GM12878 (cell line): ENCODE measurements at regions not wholly inside any gene's neighbourhood (a gene's known extent, or its start where the extent isn't known, plus 50 kb on each side); places are given as distances from the start of the nearest gene placed in this dataset.

Experiments used
- BHLHE40 ChIP-seq, 2 experiments: fragments of 450-650 bp in 1 of 2; IDR thresholded peaks; 2 replicates each; pipeline ENCODE4 v1.6.1; 2011 to 2017; ENCODE audit warnings: low read depth in 2 of 2, borderline replicate concordance in 1 of 2, improper control_type of control experiment in 1 of 2, low read length in 1 of 2, mild to moderate bottlenecking in 1 of 2
- DPF2 ChIP-seq: fragments of 450-650 bp; IDR thresholded peaks from 2 replicates; pipeline ENCODE4 v1.6.1; 2017; ENCODE audit warnings: mild to moderate bottlenecking
- FOS ChIP-seq: IDR thresholded peaks from 3 replicates; pipeline ENCODE4 v1.6.1; 2011; ENCODE audit warnings: borderline replicate concordance; ENCODE audit not compliant: insufficient read length; ENCODE audit errors: extremely low read depth
- NR2C1 ChIP-seq: fragments of 450-650 bp; IDR thresholded peaks from 2 replicates; pipeline ENCODE4 v1.6.1; 2017; ENCODE audit warnings: antibody characterized with exemption, mild to moderate bottlenecking, moderate library complexity
- PAX5 ChIP-seq: IDR thresholded peaks from 2 replicates; pipeline ENCODE4 v1.6.1; 2011; ENCODE audit warnings: low read depth, low read length, borderline replicate concordance
- RAD21 ChIP-seq: IDR thresholded peaks from 2 replicates; pipeline ENCODE4 v1.6.1; 2011; ENCODE audit warnings: mild to moderate bottlenecking, low read depth, low read length, moderate library complexity; ENCODE audit not compliant: insufficient read depth
- RCOR1 ChIP-seq: conservative IDR thresholded peaks from 2 replicates; pipeline ENCODE4 v1.6.1; 2012; ENCODE audit warnings: low read depth, low read length, improper control_type of control experiment
- WRNIP1 ChIP-seq: IDR thresholded peaks from 2 replicates; pipeline ENCODE4 v1.6.1; 2011; ENCODE audit warnings: low read depth, low read length, improper control_type of control experiment, borderline replicate concordance
- YBX1 ChIP-seq: fragments of 450-650 bp; IDR thresholded peaks from 2 replicates; pipeline ENCODE4 v1.6.1; 2016; ENCODE audit warnings: antibody characterized with exemption
- TF ChIP-seq, protein P1 (sequence below): fragments of 150-350 bp; IDR thresholded peaks from 2 replicates; pipeline ENCODE4 v1.6.1; 2016; ENCODE audit warnings: low read depth, low read length
- TF ChIP-seq, protein P2 (sequence below): IDR thresholded peaks from 2 replicates; pipeline ENCODE4 v1.6.1; 2012; ENCODE audit warnings: low read depth, low read length, improper control_type of control experiment
- TF ChIP-seq, protein P3 (sequence below): IDR thresholded peaks from 2 replicates; pipeline ENCODE4 v1.6.1; 2012; ENCODE audit warnings: low read depth, low read length, improper control_type of control experiment
- TF ChIP-seq, protein P4 (sequence below): fragments of 450-650 bp; IDR thresholded peaks from 2 replicates; pipeline ENCODE4 v1.6.1; 2014; ENCODE audit warnings: mild to moderate bottlenecking

DNA sequence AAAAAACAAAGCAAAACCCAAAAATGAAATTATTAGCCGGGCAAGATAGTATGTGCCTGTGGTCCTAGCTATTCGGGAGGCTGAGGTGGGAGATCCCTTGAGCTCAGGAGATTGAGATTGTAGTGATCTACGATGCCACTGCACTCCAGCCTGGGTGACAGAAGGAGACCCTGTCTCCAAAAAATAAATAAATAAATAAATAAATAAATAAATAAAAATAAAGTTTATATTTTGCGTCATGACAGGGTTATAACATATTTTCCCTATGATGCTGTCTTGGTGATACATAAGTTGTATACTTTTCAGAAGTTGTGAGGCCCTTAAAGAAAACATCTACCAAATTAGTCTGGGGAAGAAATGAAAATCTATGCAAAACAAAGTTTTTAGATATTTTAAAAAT lies 94.5 kb upstream of the MKLN1 start (continued):
- TF ChIP-seq, protein P1, sequence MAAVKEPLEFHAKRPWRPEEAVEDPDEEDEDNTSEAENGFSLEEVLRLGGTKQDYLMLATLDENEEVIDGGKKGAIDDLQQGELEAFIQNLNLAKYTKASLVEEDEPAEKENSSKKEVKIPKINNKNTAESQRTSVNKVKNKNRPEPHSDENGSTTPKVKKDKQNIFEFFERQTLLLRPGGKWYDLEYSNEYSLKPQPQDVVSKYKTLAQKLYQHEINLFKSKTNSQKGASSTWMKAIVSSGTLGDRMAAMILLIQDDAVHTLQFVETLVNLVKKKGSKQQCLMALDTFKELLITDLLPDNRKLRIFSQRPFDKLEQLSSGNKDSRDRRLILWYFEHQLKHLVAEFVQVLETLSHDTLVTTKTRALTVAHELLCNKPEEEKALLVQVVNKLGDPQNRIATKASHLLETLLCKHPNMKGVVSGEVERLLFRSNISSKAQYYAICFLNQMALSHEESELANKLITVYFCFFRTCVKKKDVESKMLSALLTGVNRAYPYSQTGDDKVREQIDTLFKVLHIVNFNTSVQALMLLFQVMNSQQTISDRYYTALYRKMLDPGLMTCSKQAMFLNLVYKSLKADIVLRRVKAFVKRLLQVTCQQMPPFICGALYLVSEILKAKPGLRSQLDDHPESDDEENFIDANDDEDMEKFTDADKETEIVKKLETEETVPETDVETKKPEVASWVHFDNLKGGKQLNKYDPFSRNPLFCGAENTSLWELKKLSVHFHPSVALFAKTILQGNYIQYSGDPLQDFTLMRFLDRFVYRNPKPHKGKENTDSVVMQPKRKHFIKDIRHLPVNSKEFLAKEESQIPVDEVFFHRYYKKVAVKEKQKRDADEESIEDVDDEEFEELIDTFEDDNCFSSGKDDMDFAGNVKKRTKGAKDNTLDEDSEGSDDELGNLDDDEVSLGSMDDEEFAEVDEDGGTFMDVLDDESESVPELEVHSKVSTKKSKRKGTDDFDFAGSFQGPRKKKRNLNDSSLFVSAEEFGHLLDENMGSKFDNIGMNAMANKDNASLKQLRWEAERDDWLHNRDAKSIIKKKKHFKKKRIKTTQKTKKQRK = no peak
- no peak for TF ChIP-seq NR2C1
- TF ChIP-seq RAD21 = no peak
- TF ChIP-seq, protein P2, sequence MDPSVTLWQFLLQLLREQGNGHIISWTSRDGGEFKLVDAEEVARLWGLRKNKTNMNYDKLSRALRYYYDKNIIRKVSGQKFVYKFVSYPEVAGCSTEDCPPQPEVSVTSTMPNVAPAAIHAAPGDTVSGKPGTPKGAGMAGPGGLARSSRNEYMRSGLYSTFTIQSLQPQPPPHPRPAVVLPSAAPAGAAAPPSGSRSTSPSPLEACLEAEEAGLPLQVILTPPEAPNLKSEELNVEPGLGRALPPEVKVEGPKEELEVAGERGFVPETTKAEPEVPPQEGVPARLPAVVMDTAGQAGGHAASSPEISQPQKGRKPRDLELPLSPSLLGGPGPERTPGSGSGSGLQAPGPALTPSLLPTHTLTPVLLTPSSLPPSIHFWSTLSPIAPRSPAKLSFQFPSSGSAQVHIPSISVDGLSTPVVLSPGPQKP = no peak
- TF ChIP-seq RCOR1 = no peak
- no peak for TF ChIP-seq FOS
- TF ChIP-seq DPF2 = no peak
- TF ChIP-seq WRNIP1 = no peak
- TF ChIP-seq, protein P3, sequence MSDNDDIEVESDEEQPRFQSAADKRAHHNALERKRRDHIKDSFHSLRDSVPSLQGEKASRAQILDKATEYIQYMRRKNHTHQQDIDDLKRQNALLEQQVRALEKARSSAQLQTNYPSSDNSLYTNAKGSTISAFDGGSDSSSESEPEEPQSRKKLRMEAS = no peak
- TF ChIP-seq BHLHE40 (IDR thresholded peaks at IDR 0.05; ENCODE audit: borderline replicate concordance in 1 of 2, low read depth in 2 of 2, low read length in 1 of 2) = no peak
- TF ChIP-seq, protein P4, sequence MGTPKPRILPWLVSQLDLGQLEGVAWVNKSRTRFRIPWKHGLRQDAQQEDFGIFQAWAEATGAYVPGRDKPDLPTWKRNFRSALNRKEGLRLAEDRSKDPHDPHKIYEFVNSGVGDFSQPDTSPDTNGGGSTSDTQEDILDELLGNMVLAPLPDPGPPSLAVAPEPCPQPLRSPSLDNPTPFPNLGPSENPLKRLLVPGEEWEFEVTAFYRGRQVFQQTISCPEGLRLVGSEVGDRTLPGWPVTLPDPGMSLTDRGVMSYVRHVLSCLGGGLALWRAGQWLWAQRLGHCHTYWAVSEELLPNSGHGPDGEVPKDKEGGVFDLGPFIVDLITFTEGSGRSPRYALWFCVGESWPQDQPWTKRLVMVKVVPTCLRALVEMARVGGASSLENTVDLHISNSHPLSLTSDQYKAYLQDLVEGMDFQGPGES = no peak
- no peak for TF ChIP-seq YBX1
- TF ChIP-seq PAX5 = no peak
- TF ChIP-seq, all 136 proteins: peak for 0
